T-cell (primary cell): ENCODE measurements at regions not wholly inside any gene's neighbourhood (a gene's known extent, or its start where the extent isn't known, plus 50 kb on each side); places are given as distances from the start of the nearest gene placed in this dataset.

Experiments
- ATAC-seq, 4 experiments: fragments of 200-7000 bp in 3 of 4; fragments of 150-1000 bp in 1 of 4; cut with Tn5 transposase; replicated peaks in 1 of 4; 1 replicate in 3 of 4; 2 replicates in 1 of 4; pipeline ENCODE4 v1.10.0; 2021; ENCODE audit warnings: moderate library complexity in 3 of 4, mild to moderate bottlenecking in 2 of 4, moderate number of reproducible peaks in 1 of 4
- CTCF ChIA-PET, 2 donors: fragments of 300-600 bp; sonication (Branson Sonifier 250); formaldehyde crosslinking; loops; one replicate each; lab custom pipeline; 2022; ENCODE audit warnings: antibody characterized with exemption in 2 of 2; lab: Charles Lee
- POLR2A ChIA-PET, 2 donors: fragments of 300-600 bp; sonication (Branson Sonifier 250); formaldehyde crosslinking; loops; one replicate each; lab custom pipeline; 2022; ENCODE audit warnings: antibody characterized with exemption in 2 of 2; lab: Charles Lee
- DNase-seq, 35 experiments: peaks; one replicate each; pipeline versions ENCODE4 v3.0.0 to v3.0.0-alpha.2; 2013 to 2023
- H3K27ac ChIP-seq: one replicate; pipeline ENCODE4 v1.5.1; 2013; ENCODE audit warnings: low read length
- H3K27me3 ChIP-seq, 2 experiments: replicated peaks in 1 of 2; 1 replicate in 1 of 2; 2 replicates in 1 of 2; pipeline versions ENCODE4 v1.6.1 to v1.7.0; 2013; ENCODE audit warnings: low read length in 1 of 2, mixed read lengths in 1 of 2; ENCODE audit not compliant: control insufficient read depth in 2 of 2, insufficient read depth in 2 of 2; ENCODE audit errors: extremely low read depth in 1 of 2
- H3K36me3 ChIP-seq, 2 donors: 1 replicate in 1 of 2; 2 replicates in 1 of 2; pipeline versions ENCODE4 v1.6.1 to v1.7.0; 2013; ENCODE audit warnings: low read length in 1 of 2; ENCODE audit not compliant: control insufficient read depth in 2 of 2, insufficient read depth in 1 of 2; ENCODE audit errors: extremely low read depth in 1 of 2
- H3K4me1 ChIP-seq, 2 experiments: 1 replicate in 1 of 2; 2 replicates in 1 of 2; pipeline versions ENCODE4 v1.6.1 to v1.7.0; 2013; ENCODE audit warnings: low read length in 2 of 2, mixed read lengths in 1 of 2; ENCODE audit not compliant: insufficient read depth in 2 of 2, control insufficient read depth in 1 of 2; ENCODE audit errors: extremely low read depth in 1 of 2
- H3K4me3 ChIP-seq, 2 donors: 1 replicate in 1 of 2; 2 replicates in 1 of 2; pipeline versions ENCODE4 v1.5.1 to v1.7.0; 2013; ENCODE audit warnings: mild to moderate bottlenecking in 2 of 2, low read length in 1 of 2, moderate library complexity in 1 of 2; ENCODE audit not compliant: control insufficient read depth in 1 of 2; ENCODE audit errors: extremely low read depth in 1 of 2
- H3K9me3 ChIP-seq: 2 replicates; pipeline ENCODE4 v1.7.0; 2013
- H3K27ac Mint-ChIP-seq, 2 donors: one replicate each; pipeline ENCODE4 v1.8.0; 2020 to 2021; ENCODE audit warnings: mild to moderate bottlenecking in 2 of 2, mixed read lengths in 2 of 2
- H3K27me3 Mint-ChIP-seq, 2 donors: one replicate each; pipeline ENCODE4 v1.8.0; 2021 to 2022; ENCODE audit warnings: mixed read lengths in 2 of 2
- H3K36me3 Mint-ChIP-seq: one replicate; pipeline ENCODE4 v1.8.0; 2021; ENCODE audit warnings: mixed read lengths
- H3K4me1 Mint-ChIP-seq, 3 donors: one replicate each; pipeline ENCODE4 v1.8.0; 2020 to 2022; ENCODE audit warnings: mixed read lengths in 3 of 3, mild to moderate bottlenecking in 1 of 3
- H3K4me3 Mint-ChIP-seq, 3 donors: one replicate each; pipeline ENCODE4 v1.8.0; 2020 to 2022; ENCODE audit warnings: mild to moderate bottlenecking in 3 of 3, mixed read lengths in 3 of 3, moderate library complexity in 3 of 3
- H3K9me3 Mint-ChIP-seq, 3 donors: one replicate each; pipeline ENCODE4 v1.8.0; 2020 to 2022; ENCODE audit warnings: mixed read lengths in 3 of 3
- WGBS: methylation state at CpG from one replicate; pipeline ENCODE4 v1.1.5; 2013; ENCODE audit warnings: missing lambda C conversion rate; ENCODE audit not compliant: insufficient coverage; 5-methylcytosine and 5-hydroxymethylcytosine counted together

- ATAC-seq (no peak), DNase-seq (no peak)
- Mint-ChIP-seq H3K4me1 (no peaks in the 10 kb centered on the region), H3K9me3 (peaks cover 0 to 9% (median 0%) of the 10 kb centered on the region in 3 donors), H3K36me3 (no peaks in the 10 kb centered on the region), H3K27ac (no peak overlapping the region), H3K4me3 (no peak overlapping the region), H3K27me3 (peaks cover 0 to 4% of the 10 kb centered on the region in 2 donors)
- Histone ChIP-seq H3K27ac (no peak overlapping the region), H3K4me3 (no peak overlapping the region), H3K9me3 (no peaks in the 10 kb centered on the region), H3K4me1 (no peaks in the 10 kb centered on the region), H3K36me3 (no peaks in the 10 kb centered on the region), H3K27me3 (no peaks in the 10 kb centered on the region)
- CTCF ChIA-PET: no interaction called here
- POLR2A ChIA-PET: no interaction called here
- 100% methylated on average over 1 of the region's 3 CpGs for WGBS
Observed at GRCh38 chr12:127260531-127260930, 1006.4 kb upstream of the TMEM132C start.

- WGBS: 93% methylated on average over 5 of the region's 7 CpGs
- Mint-ChIP-seq H3K4me3 (no peak overlapping the region), H3K9me3 (peaks cover 0 to 9% (median 0%) of the 10 kb centered on the region in 3 donors), H3K27me3 (peaks cover 0 to 4% of the 10 kb centered on the region in 2 donors), H3K4me1 (no peaks in the 10 kb centered on the region), H3K36me3 (no peaks in the 10 kb centered on the region), H3K27ac (no peak overlapping the region)
- no peak overlapping the region for H3K4me3 ChIP-seq
- no peak overlapping the region for H3K27ac ChIP-seq
- no peaks in the 10 kb centered on the region for H3K9me3 ChIP-seq
- ChIA-PET CTCF (no interaction called here), POLR2A (no interaction called here)
- no peaks in the 10 kb centered on the region for H3K27me3 ChIP-seq
- DNase-seq (no peak), ATAC-seq (no peak)
- H3K36me3 ChIP-seq: no peaks in the 10 kb centered on the region
- no peaks in the 10 kb centered on the region for H3K4me1 ChIP-seq
Observed at GRCh38 chr12:127260999-127261398, 1006.0 kb upstream of the TMEM132C start.

GRCh38 chr12:127262615-127263014 is 1004.4 kb upstream of the TMEM132C start:
- Mint-ChIP-seq H3K4me3 (no peak overlapping the region), H3K27me3 (peaks cover 0 to 9% of the 10 kb centered on the region in 2 donors), H3K36me3 (no peaks in the 10 kb centered on the region), H3K9me3 (peaks cover 0 to 13% (median 0%) of the 10 kb centered on the region in 3 donors), H3K27ac (no peak overlapping the region), H3K4me1 (no peaks in the 10 kb centered on the region)
- ChIA-PET POLR2A (no interaction called here), CTCF (no interaction called here)
- Histone ChIP-seq H3K27ac (no peak overlapping the region), H3K4me3 (no peak overlapping the region), H3K36me3 (no peaks in the 10 kb centered on the region), H3K9me3 (no peaks in the 10 kb centered on the region), H3K27me3 (no peaks in the 10 kb centered on the region), H3K4me1 (no peaks in the 10 kb centered on the region)
- ATAC-seq (no peak), DNase-seq (no peak)
- WGBS: no CpG with 5 or more reads among the region's 1 CpG

- ATAC-seq: no peak
- Mint-ChIP-seq H3K36me3 (no peaks in the 10 kb centered on the region), H3K4me1 (no peaks in the 10 kb centered on the region), H3K27me3 (peaks cover 0 to 9% of the 10 kb centered on the region in 2 donors), H3K9me3 (peaks cover 0 to 13% (median 0%) of the 10 kb centered on the region in 3 donors), H3K4me3 (no peak overlapping the region), H3K27ac (no peak overlapping the region)
- H3K36me3 ChIP-seq: no peaks in the 10 kb centered on the region
- CTCF ChIA-PET: no interaction called here
- H3K9me3 ChIP-seq: no peaks in the 10 kb centered on the region
- H3K27me3 ChIP-seq: no peaks in the 10 kb centered on the region
- DNase-seq: no peak
- no peaks in the 10 kb centered on the region for H3K4me1 ChIP-seq
- no peak overlapping the region for H3K27ac ChIP-seq
- 100% methylated on average over 3 of the region's 9 CpGs for WGBS
- no peak overlapping the region for H3K4me3 ChIP-seq
- POLR2A ChIA-PET: no interaction called here
Observed at GRCh38 chr12:127263621-127264020, 1003.3 kb upstream of the TMEM132C start.

- H3K27me3 Mint-ChIP-seq: peaks cover 0 to 9% of the 10 kb centered on the region in 2 donors
- no peaks in the 10 kb centered on the region for H3K4me1 Mint-ChIP-seq
- H3K9me3 Mint-ChIP-seq: peaks cover 0 to 13% (median 0%) of the 10 kb centered on the region in 3 donors
- H3K27me3 ChIP-seq: no peaks in the 10 kb centered on the region
- 91% methylated on average over 4 of the region's 4 CpGs for WGBS
- no peaks in the 10 kb centered on the region for H3K36me3 Mint-ChIP-seq
- no peak overlapping the region for H3K27ac Mint-ChIP-seq
- ChIA-PET CTCF (no interaction called here), POLR2A (no interaction called here)
- H3K4me1 ChIP-seq: no peaks in the 10 kb centered on the region
- no peak overlapping the region for H3K4me3 Mint-ChIP-seq
- no peak overlapping the region for H3K27ac ChIP-seq
- ATAC-seq (no peak), DNase-seq (no peak)
- no peaks in the 10 kb centered on the region for H3K9me3 ChIP-seq
- H3K36me3 ChIP-seq: no peaks in the 10 kb centered on the region
- no peak overlapping the region for H3K4me3 ChIP-seq
Observed at GRCh38 chr12:127267128-127267527, 999.8 kb upstream of the TMEM132C start.

GRCh38 chr12:127268213-127268612 is 998.8 kb upstream of the TMEM132C start:
- Histone ChIP-seq H3K4me1 (no peaks in the 10 kb centered on the region), H3K4me3 (no peak overlapping the region), H3K9me3 (no peaks in the 10 kb centered on the region), H3K36me3 (no peaks in the 10 kb centered on the region), H3K27ac (no peak overlapping the region), H3K27me3 (no peaks in the 10 kb centered on the region)
- Mint-ChIP-seq H3K27me3 (peaks cover 0 to 9% of the 10 kb centered on the region in 2 donors), H3K9me3 (peaks cover 0 to 17% (median 0%) of the 10 kb centered on the region in 3 donors), H3K4me3 (no peak overlapping the region), H3K4me1 (no peaks in the 10 kb centered on the region), H3K27ac (no peak overlapping the region), H3K36me3 (no peaks in the 10 kb centered on the region)
- ChIA-PET CTCF (no interaction called here), POLR2A (no interaction called here)
- DNase-seq (no peak), ATAC-seq (no peak)
- WGBS: no CpG with 5 or more reads among the region's 8 CpGs
